Tibial artery (tissue), 4 donors: ENCODE measurements at regions not wholly inside any gene's neighbourhood (a gene's known extent, or its start where the extent isn't known, plus 50 kb on each side); places are given as distances from the start of the nearest gene placed in this dataset.

ENCODE experiments used
- DNase-seq, 2 donors: peaks; one replicate each; pipeline ENCODE4 v3.0.0-alpha.2; 2019
- H3K27ac ChIP-seq, 2 donors: fragments of 200-600 bp; sonication (generic) in 1 of 2; 1 replicate in 1 of 2; 2 replicates in 1 of 2; pipeline ENCODE4 v1.5.1; 2018 to 2019; ENCODE audit warnings: mild to moderate bottlenecking in 1 of 2
- H3K27me3 ChIP-seq, 2 donors: fragments of 200-600 bp; sonication (generic) in 1 of 2; one replicate each; pipeline versions ENCODE4 v1.5.1 to v1.6.0; 2016 to 2019
- H3K36me3 ChIP-seq, 3 donors: fragments of 200-600 bp; sonication (generic) in 2 of 3; one replicate each; pipeline ENCODE4 v1.5.1; 2016 to 2019; ENCODE audit warnings: mild to moderate bottlenecking in 2 of 3
- H3K4me1 ChIP-seq, 4 donors: fragments of 200-600 bp; sonication (generic) in 2 of 4; 1 replicate in 3 of 4; 2 replicates in 1 of 4; pipeline ENCODE4 v1.5.1; 2016 to 2019
- H3K4me3 ChIP-seq, 2 donors: fragments of 200-600 bp; sonication (generic) in 1 of 2; 1 replicate in 1 of 2; 2 replicates in 1 of 2; pipeline ENCODE4 v1.5.1; 2018 to 2019; ENCODE audit warnings: mild to moderate bottlenecking in 2 of 2
- H3K9me3 ChIP-seq, 3 donors: fragments of 200-600 bp; sonication (generic) in 1 of 3; one replicate each; pipeline ENCODE4 v1.5.1; 2016 to 2019
- intact Hi-C: fragments of 100-400 bp; cut with DNase I; formaldehyde crosslinking; loops from one replicate; pipeline ENCODE4 v1.15.0; 2023; ENCODE audit warnings: low total_unique reads
- TF ChIP-seq, protein P1 (sequence below), 2 experiments: fragments of 200-600 bp in 1 of 2; fragments of 450-650 bp in 1 of 2; IDR thresholded peaks; one replicate each; pipeline ENCODE4 v1.5.1; 2017 to 2019; ENCODE audit warnings: antibody characterized with exemption in 2 of 2, mild to moderate bottlenecking in 1 of 2, moderate library complexity in 1 of 2

DNA sequence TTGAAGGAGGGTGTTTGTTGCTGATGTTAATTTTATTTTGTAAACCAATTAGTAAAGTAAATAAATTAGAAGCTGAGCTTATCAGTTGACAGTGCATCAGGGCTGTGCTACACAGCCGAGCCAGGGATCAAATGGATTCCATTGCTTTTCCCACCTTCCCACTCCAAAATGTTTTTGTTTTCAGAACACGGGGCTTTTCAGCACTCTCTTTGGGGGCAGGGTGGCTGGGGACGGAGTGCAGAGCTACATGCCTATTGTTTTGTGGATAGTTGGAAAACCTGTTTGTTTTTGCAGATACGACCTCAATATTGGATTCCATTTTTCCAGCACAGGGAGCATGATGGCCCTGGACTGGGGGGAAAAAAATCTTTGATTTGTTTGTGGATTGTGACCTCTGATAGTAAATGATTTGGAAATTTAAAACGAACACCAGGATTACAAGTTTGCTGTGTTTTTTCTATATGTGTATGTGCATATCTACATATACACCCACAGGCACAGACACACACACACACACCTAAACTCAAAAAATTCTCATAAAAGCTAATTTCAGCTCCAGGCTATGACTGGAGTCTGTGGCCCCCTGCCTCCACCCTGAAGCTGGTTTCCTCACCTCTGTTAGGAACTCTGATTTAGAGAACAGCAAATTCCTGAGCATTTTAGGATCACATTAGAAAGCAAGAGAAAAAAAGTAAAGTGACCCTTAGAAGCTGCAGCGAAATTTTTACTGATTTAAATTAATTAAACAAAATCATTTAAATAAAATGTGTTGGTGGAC is 371.7 kb upstream of the IRX2 start:
- no peaks in the 10 kb centered on the region for H3K4me1 ChIP-seq
- TF ChIP-seq, protein P1, sequence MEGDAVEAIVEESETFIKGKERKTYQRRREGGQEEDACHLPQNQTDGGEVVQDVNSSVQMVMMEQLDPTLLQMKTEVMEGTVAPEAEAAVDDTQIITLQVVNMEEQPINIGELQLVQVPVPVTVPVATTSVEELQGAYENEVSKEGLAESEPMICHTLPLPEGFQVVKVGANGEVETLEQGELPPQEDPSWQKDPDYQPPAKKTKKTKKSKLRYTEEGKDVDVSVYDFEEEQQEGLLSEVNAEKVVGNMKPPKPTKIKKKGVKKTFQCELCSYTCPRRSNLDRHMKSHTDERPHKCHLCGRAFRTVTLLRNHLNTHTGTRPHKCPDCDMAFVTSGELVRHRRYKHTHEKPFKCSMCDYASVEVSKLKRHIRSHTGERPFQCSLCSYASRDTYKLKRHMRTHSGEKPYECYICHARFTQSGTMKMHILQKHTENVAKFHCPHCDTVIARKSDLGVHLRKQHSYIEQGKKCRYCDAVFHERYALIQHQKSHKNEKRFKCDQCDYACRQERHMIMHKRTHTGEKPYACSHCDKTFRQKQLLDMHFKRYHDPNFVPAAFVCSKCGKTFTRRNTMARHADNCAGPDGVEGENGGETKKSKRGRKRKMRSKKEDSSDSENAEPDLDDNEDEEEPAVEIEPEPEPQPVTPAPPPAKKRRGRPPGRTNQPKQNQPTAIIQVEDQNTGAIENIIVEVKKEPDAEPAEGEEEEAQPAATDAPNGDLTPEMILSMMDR (IDR thresholded peaks at IDR 0.05): no peak
- intact Hi-C loops: no loop called here
- peaks cover 0 to 14% of the 10 kb centered on the region in 2 donors for H3K27me3 ChIP-seq
- no peaks in the 10 kb centered on the region for H3K36me3 ChIP-seq
- no peak overlapping the region for H3K4me3 ChIP-seq
- no peaks in the 10 kb centered on the region for H3K9me3 ChIP-seq
- DNase-seq: no peak
- H3K27ac ChIP-seq: no peak overlapping the region

DNA sequence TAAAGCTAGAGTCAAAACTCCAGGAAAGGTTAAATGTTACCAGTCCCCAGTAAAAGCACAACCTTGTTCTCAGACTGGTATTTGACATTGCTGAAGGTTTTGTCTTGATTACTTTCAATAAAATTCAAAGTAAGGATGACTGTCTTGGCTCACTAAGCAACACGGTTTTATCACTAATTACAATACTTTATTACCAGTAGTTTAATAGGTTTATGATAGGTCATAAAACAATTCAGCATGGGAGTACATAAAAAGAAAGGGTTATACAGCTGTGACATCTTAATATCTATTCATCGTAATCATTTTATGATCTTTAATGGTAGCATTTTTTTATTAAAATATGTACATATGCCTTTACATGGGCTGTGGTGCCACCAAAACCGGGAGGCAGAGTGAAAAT is 370.7 kb upstream of the IRX2 start:
- Histone ChIP-seq H3K9me3 (no peaks in the 10 kb centered on the region), H3K36me3 (no peaks in the 10 kb centered on the region), H3K4me3 (no peak overlapping the region), H3K27ac (no peak overlapping the region), H3K4me1 (no peaks in the 10 kb centered on the region), H3K27me3 (peaks cover 0 to 14% of the 10 kb centered on the region in 2 donors)
- intact Hi-C loops: no loop called here
- TF ChIP-seq, protein P1 (IDR thresholded peaks at IDR 0.05): no peak
- DNase-seq: no peak

DNA sequence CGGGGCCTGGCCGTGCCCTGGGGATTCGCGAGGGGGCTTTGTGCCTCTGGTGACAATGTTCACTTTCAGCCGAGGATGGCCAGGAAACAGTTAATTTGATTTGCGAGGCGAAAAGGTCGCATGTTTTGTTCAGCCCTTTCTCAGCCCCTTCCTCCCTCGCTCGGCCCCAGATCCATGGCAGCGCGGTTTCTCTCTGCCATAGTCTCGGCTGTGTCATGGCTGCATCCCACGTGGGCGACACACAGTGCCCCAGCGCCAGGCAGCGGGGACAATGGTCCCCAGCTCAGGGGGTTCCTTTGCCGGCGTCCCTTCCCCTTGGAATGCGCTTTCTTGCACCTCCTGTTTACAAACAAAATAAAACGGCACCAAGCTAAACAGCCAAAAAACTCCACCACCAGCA is 370.3 kb upstream of the IRX2 start:
- Histone ChIP-seq H3K9me3 (no peaks in the 10 kb centered on the region), H3K36me3 (no peaks in the 10 kb centered on the region), H3K4me1 (no peaks in the 10 kb centered on the region), H3K4me3 (no peak overlapping the region), H3K27ac (no peak overlapping the region), H3K27me3 (peaks cover 0 to 14% of the 10 kb centered on the region in 2 donors)
- TF ChIP-seq, protein P1 (IDR thresholded peaks at IDR 0.05): no peak
- intact Hi-C loops: no loop called here
- no peak for DNase-seq

DNA sequence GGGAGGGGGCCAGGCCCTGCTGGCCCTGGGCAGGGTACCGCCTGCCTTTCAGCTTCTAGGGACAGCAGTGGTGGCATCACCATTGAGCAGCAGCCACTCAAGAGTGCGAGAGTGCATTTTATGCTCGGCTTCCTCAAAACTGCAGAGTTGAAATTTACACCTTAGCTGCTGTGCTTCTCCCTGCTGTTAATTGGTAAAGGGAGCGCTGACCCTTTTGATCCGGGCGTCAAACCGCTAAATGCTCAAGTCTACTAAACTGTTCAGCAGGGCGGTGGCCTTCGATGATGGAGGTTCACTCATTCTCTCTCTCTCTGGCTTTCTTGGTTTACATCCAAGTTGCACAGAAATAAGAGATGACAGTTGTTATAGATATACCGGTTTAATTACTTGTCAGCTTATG is 368.6 kb upstream of the IRX2 start:
- intact Hi-C loops: no loop called here
- Histone ChIP-seq H3K9me3 (no peaks in the 10 kb centered on the region), H3K4me1 (no peaks in the 10 kb centered on the region), H3K27me3 (peaks cover 0 to 19% of the 10 kb centered on the region in 2 donors), H3K36me3 (no peaks in the 10 kb centered on the region), H3K27ac (no peak overlapping the region), H3K4me3 (no peak overlapping the region)
- no peak for DNase-seq
- TF ChIP-seq, protein P1 (IDR thresholded peaks at IDR 0.05): no peak

DNA sequence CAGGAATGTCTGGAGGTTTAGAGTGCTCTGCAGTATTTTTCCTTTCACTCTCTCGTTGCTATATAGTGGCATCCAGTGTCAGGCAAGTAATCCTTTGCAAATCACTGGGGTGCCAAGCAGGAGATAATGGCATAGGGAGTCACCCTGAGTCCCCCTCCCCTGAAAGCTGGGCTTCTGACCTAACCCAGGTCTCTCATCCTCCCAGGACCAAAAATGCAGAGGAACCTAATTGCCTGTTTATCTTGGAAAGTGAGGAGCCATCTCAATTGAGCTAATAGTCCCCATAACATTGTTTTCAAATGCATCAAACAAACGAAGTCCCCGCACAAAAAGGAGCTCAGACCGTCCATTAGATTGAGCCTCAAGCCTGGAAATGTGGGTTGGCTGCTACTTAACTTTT is 368.0 kb upstream of the IRX2 start:
- H3K27ac ChIP-seq: no peak overlapping the region
- no peaks in the 10 kb centered on the region for H3K9me3 ChIP-seq
- no peaks in the 10 kb centered on the region for H3K4me1 ChIP-seq
- TF ChIP-seq, protein P1 (IDR thresholded peaks at IDR 0.05): no peak
- no peak for DNase-seq
- intact Hi-C loops: no loop called here
- no peaks in the 10 kb centered on the region for H3K36me3 ChIP-seq
- H3K4me3 ChIP-seq: no peak overlapping the region
- H3K27me3 ChIP-seq: peaks cover 0 to 20% of the 10 kb centered on the region in 2 donors
